Brain microvascular endothelial cell (primary cell): ENCODE measurements at regions not wholly inside any gene's neighbourhood (a gene's known extent, or its start where the extent isn't known, plus 50 kb on each side); places are given as distances from the start of the nearest gene placed in this dataset.

Experiments
- DNase-seq: peaks from one replicate; pipeline ENCODE4 v3.0.0-alpha.2; 2020
- H3K27ac ChIP-seq: fragments of 250-450 bp; sonication (Bioruptor Pico); 2 replicates; pipeline ENCODE4 v1.5.1; 2020; ENCODE audit warnings: mild to moderate bottlenecking, moderate library complexity
- H3K27me3 ChIP-seq: fragments of 250-450 bp; sonication (Bioruptor Pico); replicated peaks from 2 replicates; pipeline ENCODE4 v1.5.1; 2020; ENCODE audit warnings: mild to moderate bottlenecking
- H3K36me3 ChIP-seq: fragments of 250-450 bp; sonication (Bioruptor Pico); replicated peaks from 2 replicates; pipeline ENCODE4 v1.5.1; 2020; ENCODE audit warnings: mild to moderate bottlenecking
- H3K4me3 ChIP-seq: 2 replicates; pipeline ENCODE4 v1.5.1; 2011; ENCODE audit warnings: low read depth, mild to moderate bottlenecking, control low read depth, low read length, moderate library complexity
- CTCF ChIP-seq: IDR thresholded peaks from 2 replicates; pipeline ENCODE4 v1.5.1; 2011; ENCODE audit warnings: low read depth, mild to moderate bottlenecking, moderate library complexity, low read length, control low read depth, inconsistent platforms; ENCODE audit errors: missing control alignments
- in situ Hi-C: cut with HindIII; loops from 2 replicates; pipeline ENCODE4 v1.10.0; 2017; ENCODE audit warnings: low sequenced_read_pairs, low pct_ligation_motif_present

- DNase-seq = no peak
- Histone ChIP-seq H3K36me3 (no peaks in the 10 kb centered on the region), H3K27ac (no peak overlapping the region), H3K4me3 (no peak overlapping the region), H3K27me3 (no peaks in the 10 kb centered on the region)
- no peak for TF ChIP-seq CTCF
- in situ Hi-C loops = no loop called here
Measured at GRCh38 chr7:136198168-136198567, 221.0 kb upstream of the MTPN start.

- in situ Hi-C loops = no loop called here
- H3K36me3 ChIP-seq = no peaks in the 10 kb centered on the region
- H3K27me3 ChIP-seq = no peaks in the 10 kb centered on the region
- H3K4me3 ChIP-seq = no peak overlapping the region
- DNase-seq = no peak
- no peak for TF ChIP-seq CTCF
- no peak overlapping the region for H3K27ac ChIP-seq
Measured at GRCh38 chr7:136194878-136195277, 217.7 kb upstream of the MTPN start.

- Histone ChIP-seq H3K27me3 (no peaks in the 10 kb centered on the region), H3K4me3 (no peak overlapping the region), H3K27ac (no peak overlapping the region), H3K36me3 (no peaks in the 10 kb centered on the region)
- in situ Hi-C loops = no loop called here
- DNase-seq = no peak
- TF ChIP-seq CTCF = no peak
Measured at GRCh38 chr7:136193940-136194339, 216.8 kb upstream of the MTPN start.

GRCh38 chr7:136189506-136189998, 212.4 kb upstream of the MTPN start:
- H3K27ac ChIP-seq = no peak overlapping the region
- TF ChIP-seq CTCF = no peak

GRCh38 chr7:136186281-136186680, 209.1 kb upstream of the MTPN start:
- no peak for DNase-seq
- H3K4me3 ChIP-seq = no peak overlapping the region
- H3K27ac ChIP-seq = no peak overlapping the region
- no peak for TF ChIP-seq CTCF
- H3K36me3 ChIP-seq = no peaks in the 10 kb centered on the region
- no peaks in the 10 kb centered on the region for H3K27me3 ChIP-seq
- in situ Hi-C loops = no loop called here

More at GRCh38 chr7:136189506-136189998, 212.4 kb upstream of the MTPN start:
- Histone ChIP-seq H3K36me3 (no peaks in the 10 kb centered on the region), H3K27me3 (no peaks in the 10 kb centered on the region), H3K4me3 (no peak overlapping the region)
- in situ Hi-C loops = no loop called here
- DNase-seq = no peak

GRCh38 chr7:136184719-136185118, 207.6 kb upstream of the MTPN start:
- H3K4me3 ChIP-seq = no peak overlapping the region
- DNase-seq = no peak
- no peak for TF ChIP-seq CTCF
- H3K27ac ChIP-seq = no peak overlapping the region
- H3K27me3 ChIP-seq = no peaks in the 10 kb centered on the region
- in situ Hi-C loops = no loop called here
- H3K36me3 ChIP-seq = no peaks in the 10 kb centered on the region
